Left ventricle myocardium inferior (tissue), 1 donor: ENCODE measurements at regions not wholly inside any gene's neighbourhood (a gene's known extent, or its start where the extent isn't known, plus 50 kb on each side); places are given as distances from the start of the nearest gene placed in this dataset.

Experiments used
- DNase-seq: peaks from one replicate; pipeline ENCODE4 v3.0.0-alpha.2; 2020
- H3K27ac ChIP-seq: fragments of 200-600 bp; replicated peaks from 2 replicates; pipeline ENCODE4 v1.8.0; 2021
- H3K27me3 ChIP-seq: fragments of 200-600 bp; 2 replicates; pipeline ENCODE4 v1.8.0; 2021; ENCODE audit warnings: low read depth
- H3K36me3 ChIP-seq: fragments of 200-600 bp; 2 replicates; pipeline ENCODE4 v1.8.0; 2021
- H3K4me1 ChIP-seq: fragments of 200-600 bp; 2 replicates; pipeline ENCODE4 v1.8.0; 2021
- H3K4me3 ChIP-seq: fragments of 200-600 bp; 2 replicates; pipeline ENCODE4 v1.8.0; 2021; ENCODE audit warnings: mild to moderate bottlenecking, moderate library complexity
- H3K9me3 ChIP-seq: fragments of 200-600 bp; replicated peaks from 2 replicates; pipeline ENCODE4 v1.8.0; 2021
- intact Hi-C: fragments of 100-400 bp; cut with micrococcal nuclease; formaldehyde crosslinking; loops from one replicate; pipeline ENCODE4 v1.11.0; 2022
- TF ChIP-seq, protein P1 (sequence below): fragments of 200-600 bp; IDR thresholded peaks from 2 replicates; pipeline ENCODE4 v1.8.0; 2021; ENCODE audit warnings: antibody characterized with exemption, mild to moderate bottlenecking, borderline replicate concordance
- donor health status: DM: no; HTN: yes; CAD: no; lungs with severe emphysema.

GRCh38 chr4:18840481-18840880 is 818.9 kb upstream of the LCORL start:
- DNase-seq, result no peak
- no peak overlapping the region for H3K27ac ChIP-seq
- no peaks in the 10 kb centered on the region for H3K4me1 ChIP-seq
- H3K27me3 ChIP-seq, result no peaks in the 10 kb centered on the region
- H3K36me3 ChIP-seq, result no peaks in the 10 kb centered on the region
- TF ChIP-seq, protein P1, sequence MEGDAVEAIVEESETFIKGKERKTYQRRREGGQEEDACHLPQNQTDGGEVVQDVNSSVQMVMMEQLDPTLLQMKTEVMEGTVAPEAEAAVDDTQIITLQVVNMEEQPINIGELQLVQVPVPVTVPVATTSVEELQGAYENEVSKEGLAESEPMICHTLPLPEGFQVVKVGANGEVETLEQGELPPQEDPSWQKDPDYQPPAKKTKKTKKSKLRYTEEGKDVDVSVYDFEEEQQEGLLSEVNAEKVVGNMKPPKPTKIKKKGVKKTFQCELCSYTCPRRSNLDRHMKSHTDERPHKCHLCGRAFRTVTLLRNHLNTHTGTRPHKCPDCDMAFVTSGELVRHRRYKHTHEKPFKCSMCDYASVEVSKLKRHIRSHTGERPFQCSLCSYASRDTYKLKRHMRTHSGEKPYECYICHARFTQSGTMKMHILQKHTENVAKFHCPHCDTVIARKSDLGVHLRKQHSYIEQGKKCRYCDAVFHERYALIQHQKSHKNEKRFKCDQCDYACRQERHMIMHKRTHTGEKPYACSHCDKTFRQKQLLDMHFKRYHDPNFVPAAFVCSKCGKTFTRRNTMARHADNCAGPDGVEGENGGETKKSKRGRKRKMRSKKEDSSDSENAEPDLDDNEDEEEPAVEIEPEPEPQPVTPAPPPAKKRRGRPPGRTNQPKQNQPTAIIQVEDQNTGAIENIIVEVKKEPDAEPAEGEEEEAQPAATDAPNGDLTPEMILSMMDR, result no peak
- H3K4me3 ChIP-seq, result no peak overlapping the region
- intact Hi-C loops, result no loop called here
- peaks cover 18% of the 10 kb centered on the region for H3K9me3 ChIP-seq

DNA sequence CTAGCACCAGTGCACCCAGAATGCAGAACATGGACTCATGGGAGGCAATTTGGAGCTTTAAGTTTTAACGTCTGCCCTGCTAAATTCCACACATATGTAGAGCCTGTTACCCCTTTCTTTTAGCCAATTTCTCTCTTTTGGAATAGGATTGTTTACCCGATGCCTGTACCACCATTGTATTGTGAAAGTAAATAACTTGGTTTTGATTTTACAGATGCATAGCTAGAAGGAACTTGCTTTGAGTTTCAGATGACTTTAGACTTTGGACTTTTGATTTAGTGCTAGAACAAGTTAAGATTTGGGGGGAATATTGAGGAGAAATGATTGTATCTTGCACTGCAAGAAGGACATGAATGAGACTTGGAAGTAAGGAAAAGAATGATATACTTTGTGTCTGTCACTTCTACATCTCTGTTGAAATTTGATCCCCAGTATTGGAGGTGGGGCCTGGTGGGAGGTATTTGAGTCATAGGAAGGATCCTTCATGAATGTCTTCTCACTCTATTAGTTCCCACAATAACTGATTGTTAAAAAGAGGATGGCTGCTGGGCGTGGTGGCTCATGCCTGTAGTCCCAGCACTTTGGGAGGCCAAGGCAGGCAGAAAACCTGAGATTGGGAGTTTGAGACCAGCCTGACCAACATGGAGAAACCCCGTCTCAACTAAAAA is 794.8 kb upstream of the LCORL start:
- Histone ChIP-seq H3K4me1 (no peaks in the 10 kb centered on the region), H3K27ac (no peak overlapping the region), H3K27me3 (no peaks in the 10 kb centered on the region), H3K4me3 (no peak overlapping the region), H3K9me3 (no peaks in the 10 kb centered on the region), H3K36me3 (no peaks in the 10 kb centered on the region)
- no peak for DNase-seq
- TF ChIP-seq, protein P1, result no peak
- intact Hi-C loops, result no loop called here

DNA sequence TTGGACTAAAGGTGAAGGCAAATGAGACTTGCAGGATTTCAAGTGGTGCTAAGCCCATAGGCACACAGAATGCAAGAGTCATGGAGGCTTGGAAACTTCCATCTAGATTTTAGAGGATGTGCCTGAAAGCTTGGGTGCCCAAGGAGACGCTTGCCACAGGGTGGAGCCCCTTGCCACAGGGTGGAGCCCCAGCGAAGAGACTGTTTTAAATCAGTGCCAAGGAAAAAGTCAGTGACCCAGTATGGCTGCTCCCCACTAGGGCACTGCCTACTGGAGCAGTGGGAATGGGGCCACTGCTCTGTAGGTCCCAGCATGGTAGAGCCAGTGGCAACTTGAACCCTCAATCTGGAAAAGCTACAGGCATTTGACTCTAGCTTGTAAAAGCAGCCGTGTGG is 794.2 kb upstream of the LCORL start:
- Histone ChIP-seq H3K36me3 (no peaks in the 10 kb centered on the region), H3K4me3 (no peak overlapping the region), H3K4me1 (no peaks in the 10 kb centered on the region), H3K27me3 (no peaks in the 10 kb centered on the region), H3K9me3 (no peaks in the 10 kb centered on the region), H3K27ac (no peak overlapping the region)
- intact Hi-C loops, result no loop called here
- TF ChIP-seq, protein P1, result no peak
- DNase-seq, result no peak

GRCh38 chr4:18815081-18815778 is 793.7 kb upstream of the LCORL start:
- no peaks in the 10 kb centered on the region for H3K9me3 ChIP-seq
- TF ChIP-seq, protein P1, result no peak
- H3K4me1 ChIP-seq, result no peaks in the 10 kb centered on the region
- H3K27ac ChIP-seq, result no peak overlapping the region
- H3K4me3 ChIP-seq, result no peak overlapping the region
- DNase-seq, result no peak
- no peaks in the 10 kb centered on the region for H3K27me3 ChIP-seq
- H3K36me3 ChIP-seq, result no peaks in the 10 kb centered on the region
- intact Hi-C loops, result no loop called here

GRCh38 chr4:18813771-18814170 is 792.2 kb upstream of the LCORL start:
- no peaks in the 10 kb centered on the region for H3K36me3 ChIP-seq
- no peaks in the 10 kb centered on the region for H3K27me3 ChIP-seq
- DNase-seq, result no peak
- no peaks in the 10 kb centered on the region for H3K4me1 ChIP-seq
- no peak overlapping the region for H3K27ac ChIP-seq
- no peaks in the 10 kb centered on the region for H3K9me3 ChIP-seq
- TF ChIP-seq, protein P1, result no peak
- H3K4me3 ChIP-seq, result no peak overlapping the region
- intact Hi-C loops, result no loop called here
